ENCODE measurements at regions not wholly inside any gene's neighbourhood (a gene's known extent, or its start where the extent isn't known, plus 50 kb on each side); places are given as distances from the start of the nearest gene placed in this dataset.

DNA sequence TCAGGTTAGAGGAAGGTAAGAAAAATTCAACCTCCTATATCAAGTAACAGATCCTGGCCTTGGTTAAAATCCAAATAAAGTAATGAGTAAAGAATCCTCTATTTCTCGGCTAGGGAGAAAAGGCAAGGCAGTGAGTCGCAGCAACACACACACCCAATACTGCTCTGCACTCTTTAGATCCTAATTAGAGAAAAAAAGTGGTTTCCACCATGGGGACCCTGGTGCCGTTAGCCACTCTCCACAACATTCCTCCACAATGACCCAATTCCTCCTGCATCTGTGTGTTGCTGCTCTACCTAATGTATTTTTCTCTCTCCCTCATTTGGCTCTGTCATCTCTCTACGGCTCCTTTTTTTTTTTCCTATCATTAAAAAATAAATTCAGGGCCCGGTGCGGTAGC is 462.7 kb downstream of the METTL4 start:
- DNase-seq, result no peak
- no peaks in the 10 kb centered on the region for H3K36me3 ChIP-seq (ENCODE audit: control insufficient read depth, insufficient read depth, low read length)
- H3K27ac ChIP-seq (ENCODE audit: insufficient read depth, low read length, poor library complexity, severe bottlenecking), result no peak overlapping the region
- no peaks in the 10 kb centered on the region for H3K9me3 ChIP-seq (ENCODE audit: control insufficient read depth, low read length)
- no peaks in the 10 kb centered on the region for H3K4me1 ChIP-seq (ENCODE audit: control insufficient read depth, insufficient read depth, low read length, poor library complexity, severe bottlenecking)
- H3K4me3 ChIP-seq (ENCODE audit: insufficient read depth, low read depth, low read length, poor library complexity, severe bottlenecking), result no peak overlapping the region
- H3K27me3 ChIP-seq (replicated peaks; ENCODE audit: control insufficient read depth, insufficient read depth, low read length, poor library complexity, severe bottlenecking), result no peaks in the 10 kb centered on the region

GRCh38 chr18:2111456-2111855 is 459.8 kb downstream of the METTL4 start:
- Histone ChIP-seq H3K36me3 (ENCODE audit: control insufficient read depth, insufficient read depth, low read length) (no peaks in the 10 kb centered on the region), H3K9me3 (ENCODE audit: control insufficient read depth, low read length) (no peaks in the 10 kb centered on the region), H3K27me3 (replicated peaks; ENCODE audit: control insufficient read depth, insufficient read depth, low read length, poor library complexity, severe bottlenecking) (no peaks in the 10 kb centered on the region), H3K27ac (ENCODE audit: insufficient read depth, low read length, poor library complexity, severe bottlenecking) (no peak overlapping the region), H3K4me1 (ENCODE audit: control insufficient read depth, insufficient read depth, low read length, poor library complexity, severe bottlenecking) (no peaks in the 10 kb centered on the region), H3K4me3 (ENCODE audit: insufficient read depth, low read depth, low read length, poor library complexity, severe bottlenecking) (no peak overlapping the region)
- DNase-seq, result no peak

GRCh38 chr18:2112435-2113045 is 458.8 kb downstream of the METTL4 start:
- no peaks in the 10 kb centered on the region for H3K27me3 ChIP-seq (replicated peaks; ENCODE audit: control insufficient read depth, insufficient read depth, low read length, poor library complexity, severe bottlenecking)
- H3K36me3 ChIP-seq (ENCODE audit: control insufficient read depth, insufficient read depth, low read length), result no peaks in the 10 kb centered on the region
- no peaks in the 10 kb centered on the region for H3K9me3 ChIP-seq (ENCODE audit: control insufficient read depth, low read length)
- no peak overlapping the region for H3K27ac ChIP-seq (ENCODE audit: insufficient read depth, low read length, poor library complexity, severe bottlenecking)
- H3K4me1 ChIP-seq (ENCODE audit: control insufficient read depth, insufficient read depth, low read length, poor library complexity, severe bottlenecking), result no peaks in the 10 kb centered on the region
- H3K4me3 ChIP-seq (ENCODE audit: insufficient read depth, low read depth, low read length, poor library complexity, severe bottlenecking), result no peak overlapping the region
- no peak for DNase-seq

DNA sequence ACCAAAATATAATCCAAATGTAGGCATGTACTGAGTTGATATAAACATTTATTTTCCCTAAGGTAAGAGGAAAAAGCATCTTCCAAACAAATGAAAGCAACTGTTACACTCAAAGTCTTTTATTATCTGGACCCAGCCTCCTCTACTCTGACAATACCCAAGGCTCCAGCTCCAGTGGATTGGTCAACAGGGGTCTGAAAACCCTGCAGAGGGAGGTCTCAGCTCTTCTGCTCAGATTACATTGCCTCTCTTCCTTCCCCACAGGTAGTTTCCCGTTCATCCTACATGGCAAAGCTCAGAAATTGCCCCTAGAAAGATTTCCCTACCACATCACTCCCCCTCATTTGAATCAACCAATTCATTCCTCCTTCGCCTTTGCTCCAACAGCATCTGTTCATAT is 457.0 kb downstream of the METTL4 start:
- H3K4me3 ChIP-seq (ENCODE audit: insufficient read depth, low read depth, low read length, poor library complexity, severe bottlenecking), result no peak overlapping the region
- no peaks in the 10 kb centered on the region for H3K36me3 ChIP-seq (ENCODE audit: control insufficient read depth, insufficient read depth, low read length)
- no peak for DNase-seq
- no peaks in the 10 kb centered on the region for H3K4me1 ChIP-seq (ENCODE audit: control insufficient read depth, insufficient read depth, low read length, poor library complexity, severe bottlenecking)
- no peaks in the 10 kb centered on the region for H3K9me3 ChIP-seq (ENCODE audit: control insufficient read depth, low read length)
- no peaks in the 10 kb centered on the region for H3K27me3 ChIP-seq (replicated peaks; ENCODE audit: control insufficient read depth, insufficient read depth, low read length, poor library complexity, severe bottlenecking)
- H3K27ac ChIP-seq (ENCODE audit: insufficient read depth, low read length, poor library complexity, severe bottlenecking), result no peak overlapping the region

DNA sequence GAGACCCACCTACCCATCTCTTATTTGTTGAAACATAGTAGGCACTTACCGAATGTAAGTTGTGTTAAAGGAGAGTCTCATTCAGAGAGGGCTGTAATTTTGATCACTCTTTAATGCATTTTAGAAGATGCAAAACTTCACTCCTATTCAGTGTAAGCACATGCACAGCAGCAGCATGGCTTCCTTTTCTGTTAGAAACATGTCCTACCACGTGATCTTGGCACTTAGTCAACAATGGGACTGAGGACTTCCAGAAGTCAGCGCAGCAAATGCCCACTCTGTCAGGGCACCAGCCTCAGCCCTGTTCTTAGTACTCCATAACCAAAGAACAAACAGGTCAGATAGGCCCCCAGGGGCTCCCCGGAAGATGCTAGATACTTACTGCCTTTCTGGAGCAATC is 456.5 kb downstream of the METTL4 start:
- H3K4me3 ChIP-seq (ENCODE audit: insufficient read depth, low read depth, low read length, poor library complexity, severe bottlenecking), result no peak overlapping the region
- no peaks in the 10 kb centered on the region for H3K36me3 ChIP-seq (ENCODE audit: control insufficient read depth, insufficient read depth, low read length)
- no peaks in the 10 kb centered on the region for H3K4me1 ChIP-seq (ENCODE audit: control insufficient read depth, insufficient read depth, low read length, poor library complexity, severe bottlenecking)
- H3K27me3 ChIP-seq (replicated peaks; ENCODE audit: control insufficient read depth, insufficient read depth, low read length, poor library complexity, severe bottlenecking), result no peaks in the 10 kb centered on the region
- H3K9me3 ChIP-seq (ENCODE audit: control insufficient read depth, low read length), result no peaks in the 10 kb centered on the region
- H3K27ac ChIP-seq (ENCODE audit: insufficient read depth, low read length, poor library complexity, severe bottlenecking), result no peak overlapping the region
- no peak for DNase-seq

GRCh38 chr18:2121224-2121623 is 450.1 kb downstream of the METTL4 start:
- no peaks in the 10 kb centered on the region for H3K4me1 ChIP-seq (ENCODE audit: control insufficient read depth, insufficient read depth, low read length, poor library complexity, severe bottlenecking)
- no peaks in the 10 kb centered on the region for H3K9me3 ChIP-seq (ENCODE audit: control insufficient read depth, low read length)
- H3K36me3 ChIP-seq (ENCODE audit: control insufficient read depth, insufficient read depth, low read length), result no peaks in the 10 kb centered on the region
- no peak for DNase-seq
- H3K27me3 ChIP-seq (replicated peaks; ENCODE audit: control insufficient read depth, insufficient read depth, low read length, poor library complexity, severe bottlenecking), result no peaks in the 10 kb centered on the region
- H3K4me3 ChIP-seq (ENCODE audit: insufficient read depth, low read depth, low read length, poor library complexity, severe bottlenecking), result no peak overlapping the region
- H3K27ac ChIP-seq (ENCODE audit: insufficient read depth, low read length, poor library complexity, severe bottlenecking), result no peak overlapping the region

DNA sequence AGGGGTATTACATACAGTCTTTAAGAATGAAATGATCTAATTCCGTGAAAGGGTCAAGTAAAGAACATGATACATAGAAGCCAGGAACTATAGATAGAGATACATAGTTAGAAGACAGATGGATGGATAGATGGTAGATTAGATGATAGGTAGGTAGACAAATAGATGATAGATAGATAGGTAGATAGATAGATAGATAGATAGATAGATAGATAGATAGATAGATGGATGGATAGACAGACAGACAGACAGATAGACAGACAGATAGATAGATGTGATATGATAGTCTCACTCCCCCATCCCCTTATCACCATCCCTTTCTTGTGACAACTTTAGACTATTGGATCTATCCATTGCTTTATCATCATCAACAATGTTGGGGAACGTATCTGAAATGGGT is 448.2 kb downstream of the METTL4 start:
- H3K27me3 ChIP-seq (replicated peaks; ENCODE audit: control insufficient read depth, insufficient read depth, low read length, poor library complexity, severe bottlenecking), result no peaks in the 10 kb centered on the region
- no peaks in the 10 kb centered on the region for H3K4me1 ChIP-seq (ENCODE audit: control insufficient read depth, insufficient read depth, low read length, poor library complexity, severe bottlenecking)
- no peak for DNase-seq
- no peak overlapping the region for H3K27ac ChIP-seq (ENCODE audit: insufficient read depth, low read length, poor library complexity, severe bottlenecking)
- H3K4me3 ChIP-seq (ENCODE audit: insufficient read depth, low read depth, low read length, poor library complexity, severe bottlenecking), result no peak overlapping the region
- H3K36me3 ChIP-seq (ENCODE audit: control insufficient read depth, insufficient read depth, low read length), result no peaks in the 10 kb centered on the region
- H3K9me3 ChIP-seq (ENCODE audit: control insufficient read depth, low read length), result no peaks in the 10 kb centered on the region

- Histone ChIP-seq H3K9me3 (ENCODE audit: control insufficient read depth, low read length) (no peaks in the 10 kb centered on the region), H3K4me1 (ENCODE audit: control insufficient read depth, insufficient read depth, low read length, poor library complexity, severe bottlenecking) (no peaks in the 10 kb centered on the region), H3K27me3 (replicated peaks; ENCODE audit: control insufficient read depth, insufficient read depth, low read length, poor library complexity, severe bottlenecking) (no peaks in the 10 kb centered on the region), H3K36me3 (ENCODE audit: control insufficient read depth, insufficient read depth, low read length) (no peaks in the 10 kb centered on the region), H3K27ac (ENCODE audit: insufficient read depth, low read length, poor library complexity, severe bottlenecking) (no peak overlapping the region), H3K4me3 (ENCODE audit: insufficient read depth, low read depth, low read length, poor library complexity, severe bottlenecking) (no peak overlapping the region)
- no peak for DNase-seq
Measured at GRCh38 chr18:2134364-2134763, 436.9 kb downstream of the METTL4 start.

DNA sequence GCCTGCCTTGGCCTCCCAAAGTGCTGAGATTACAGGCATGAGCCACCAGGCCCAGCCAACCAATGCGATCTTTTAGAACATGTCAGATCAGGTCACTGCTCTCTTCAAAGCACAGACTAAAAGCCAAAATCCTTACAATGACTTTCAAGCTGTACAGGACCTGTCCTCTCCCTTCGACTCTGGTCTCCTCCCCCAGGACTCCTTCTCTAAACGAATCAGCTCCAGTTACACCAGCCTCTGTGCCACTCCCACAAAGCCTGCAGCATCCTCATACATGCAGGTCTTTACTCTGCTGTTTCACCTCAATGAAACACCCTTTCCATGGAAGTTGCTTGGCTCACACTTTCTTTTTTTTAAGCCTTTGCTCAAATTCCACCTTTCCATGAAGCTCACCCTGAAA is 436.0 kb downstream of the METTL4 start:
- Histone ChIP-seq H3K36me3 (ENCODE audit: control insufficient read depth, insufficient read depth, low read length) (no peaks in the 10 kb centered on the region), H3K27ac (ENCODE audit: insufficient read depth, low read length, poor library complexity, severe bottlenecking) (no peak overlapping the region), H3K4me3 (ENCODE audit: insufficient read depth, low read depth, low read length, poor library complexity, severe bottlenecking) (no peak overlapping the region), H3K27me3 (replicated peaks; ENCODE audit: control insufficient read depth, insufficient read depth, low read length, poor library complexity, severe bottlenecking) (no peaks in the 10 kb centered on the region), H3K4me1 (ENCODE audit: control insufficient read depth, insufficient read depth, low read length, poor library complexity, severe bottlenecking) (no peaks in the 10 kb centered on the region), H3K9me3 (ENCODE audit: control insufficient read depth, low read length) (no peaks in the 10 kb centered on the region)
- no peak for DNase-seq

DNA sequence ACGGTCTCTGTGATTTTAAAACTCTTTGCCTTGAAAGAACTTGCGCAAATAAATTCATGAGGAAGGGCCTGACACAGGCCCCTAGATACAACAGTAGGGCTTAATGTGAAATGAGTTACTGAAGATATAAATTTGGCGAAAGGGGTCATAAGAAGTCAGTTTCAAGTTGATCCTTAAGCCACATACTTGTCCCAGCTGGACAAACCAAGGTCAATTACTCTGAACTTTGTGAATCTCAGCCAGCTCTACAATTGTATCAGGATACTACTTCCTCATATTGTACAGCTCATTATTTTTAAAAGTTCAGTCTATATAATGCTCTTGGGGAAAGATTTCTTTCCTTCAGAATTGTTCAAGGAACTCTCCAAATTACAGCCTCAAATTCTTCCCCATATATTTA is 432.8 kb downstream of the METTL4 start:
- Histone ChIP-seq H3K36me3 (ENCODE audit: control insufficient read depth, insufficient read depth, low read length) (no peaks in the 10 kb centered on the region), H3K4me1 (ENCODE audit: control insufficient read depth, insufficient read depth, low read length, poor library complexity, severe bottlenecking) (no peaks in the 10 kb centered on the region), H3K4me3 (ENCODE audit: insufficient read depth, low read depth, low read length, poor library complexity, severe bottlenecking) (no peak overlapping the region), H3K9me3 (ENCODE audit: control insufficient read depth, low read length) (no peaks in the 10 kb centered on the region), H3K27me3 (replicated peaks; ENCODE audit: control insufficient read depth, insufficient read depth, low read length, poor library complexity, severe bottlenecking) (no peaks in the 10 kb centered on the region), H3K27ac (ENCODE audit: insufficient read depth, low read length, poor library complexity, severe bottlenecking) (no peak overlapping the region)
- DNase-seq, result no peak

DNA sequence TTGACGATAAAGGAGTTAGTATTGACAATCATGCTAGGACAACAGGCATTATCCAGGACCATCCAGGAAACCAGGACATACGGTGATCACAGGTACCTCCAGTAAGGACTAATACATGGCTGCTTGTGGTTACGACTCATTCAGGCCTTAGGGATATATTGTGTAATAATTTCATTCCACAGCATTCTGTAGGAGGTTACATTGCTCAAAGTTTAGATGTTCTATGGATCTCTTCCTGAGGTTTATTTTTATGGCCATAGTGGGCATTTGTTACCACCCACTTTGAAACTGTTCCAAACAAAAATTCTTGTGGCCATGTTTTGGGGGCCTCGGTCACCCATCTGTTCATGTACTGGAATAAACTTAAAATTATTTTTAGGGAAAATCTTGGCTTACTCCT is 431.6 kb downstream of the METTL4 start:
- no peaks in the 10 kb centered on the region for H3K4me1 ChIP-seq (ENCODE audit: control insufficient read depth, insufficient read depth, low read length, poor library complexity, severe bottlenecking)
- no peaks in the 10 kb centered on the region for H3K9me3 ChIP-seq (ENCODE audit: control insufficient read depth, low read length)
- no peak for DNase-seq
- H3K36me3 ChIP-seq (ENCODE audit: control insufficient read depth, insufficient read depth, low read length), result no peaks in the 10 kb centered on the region
- H3K27ac ChIP-seq (ENCODE audit: insufficient read depth, low read length, poor library complexity, severe bottlenecking), result no peak overlapping the region
- no peaks in the 10 kb centered on the region for H3K27me3 ChIP-seq (replicated peaks; ENCODE audit: control insufficient read depth, insufficient read depth, low read length, poor library complexity, severe bottlenecking)
- H3K4me3 ChIP-seq (ENCODE audit: insufficient read depth, low read depth, low read length, poor library complexity, severe bottlenecking), result no peak overlapping the region
